Retina (tissue), 1 donor: ENCODE measurements at regions not wholly inside any gene's neighbourhood (a gene's known extent, or its start where the extent isn't known, plus 50 kb on each side); places are given as distances from the start of the nearest gene placed in this dataset.

Experiments used
- DNase-seq: peaks from one replicate; pipeline ENCODE4 v3.0.0-alpha.2; 2016

DNA sequence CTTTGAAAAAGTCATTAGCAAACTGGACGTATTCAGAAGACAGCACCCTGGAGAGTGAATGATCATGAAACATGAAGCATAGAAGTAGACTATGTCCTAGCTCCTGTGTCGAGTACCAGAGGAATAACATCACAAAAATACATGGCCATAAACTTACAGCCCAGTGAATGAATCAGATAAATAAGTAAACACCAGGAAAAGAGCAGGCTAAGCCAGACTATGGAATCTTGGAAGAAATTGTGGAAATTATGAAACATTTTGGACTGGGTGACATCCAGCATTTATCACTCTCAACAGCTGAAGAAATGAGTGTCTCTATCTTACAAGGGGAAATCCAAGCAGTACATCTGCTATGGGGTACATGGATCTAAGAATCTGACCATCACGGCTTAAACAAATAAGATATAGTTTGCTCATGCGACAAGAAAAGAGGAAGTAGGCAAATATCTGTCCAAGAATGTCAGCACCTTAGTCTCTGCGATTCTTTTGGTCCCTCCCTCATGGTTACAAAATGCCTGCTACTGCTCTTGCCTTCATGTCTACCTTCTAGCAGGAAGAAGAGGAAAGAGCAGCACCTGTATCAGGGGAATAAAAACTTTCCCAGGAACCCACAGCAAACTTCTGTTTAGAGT lies 481.5 kb downstream of the BCOR start:
- DNase-seq: no peak

DNA sequence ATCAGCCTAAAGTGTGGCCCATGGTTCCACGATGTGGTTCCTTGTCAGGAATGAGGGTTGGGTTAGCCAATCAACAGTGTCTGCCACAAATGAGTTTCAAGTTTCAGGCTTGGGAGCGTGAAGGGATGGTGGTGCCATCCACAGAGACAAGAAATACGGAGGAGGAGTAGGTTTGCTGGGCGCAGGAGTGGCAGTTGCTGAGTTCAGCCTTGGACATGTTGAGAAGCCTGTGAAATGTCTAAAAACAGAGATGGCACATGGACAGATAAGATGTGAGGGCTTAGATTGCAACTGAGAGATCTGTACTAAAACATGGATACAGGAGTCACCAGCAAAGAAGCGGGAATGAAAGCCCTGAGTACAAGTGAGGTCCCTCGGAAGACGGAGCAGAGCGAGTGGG lies 481.0 kb downstream of the BCOR start:
- DNase-seq: no peak

DNA sequence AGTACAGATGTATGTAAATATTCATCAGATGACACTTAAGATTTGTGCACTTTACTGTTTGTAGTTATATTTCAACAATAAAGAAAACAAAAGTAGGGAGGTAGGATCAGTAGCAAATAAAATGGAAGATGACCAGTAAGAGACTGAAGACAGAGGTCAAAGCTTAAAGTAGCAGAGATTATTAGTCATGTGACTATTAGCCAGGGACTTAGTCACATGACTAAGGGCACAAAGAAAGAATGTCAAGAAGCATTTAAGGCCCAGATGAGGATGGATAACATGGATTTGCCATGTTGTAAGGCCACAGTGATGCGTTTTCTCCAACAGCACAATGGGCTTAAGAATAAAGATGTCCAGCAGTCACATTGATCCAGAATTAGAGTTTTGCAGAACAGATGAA lies 479.6 kb downstream of the BCOR start:
- DNase-seq: no peak

DNA sequence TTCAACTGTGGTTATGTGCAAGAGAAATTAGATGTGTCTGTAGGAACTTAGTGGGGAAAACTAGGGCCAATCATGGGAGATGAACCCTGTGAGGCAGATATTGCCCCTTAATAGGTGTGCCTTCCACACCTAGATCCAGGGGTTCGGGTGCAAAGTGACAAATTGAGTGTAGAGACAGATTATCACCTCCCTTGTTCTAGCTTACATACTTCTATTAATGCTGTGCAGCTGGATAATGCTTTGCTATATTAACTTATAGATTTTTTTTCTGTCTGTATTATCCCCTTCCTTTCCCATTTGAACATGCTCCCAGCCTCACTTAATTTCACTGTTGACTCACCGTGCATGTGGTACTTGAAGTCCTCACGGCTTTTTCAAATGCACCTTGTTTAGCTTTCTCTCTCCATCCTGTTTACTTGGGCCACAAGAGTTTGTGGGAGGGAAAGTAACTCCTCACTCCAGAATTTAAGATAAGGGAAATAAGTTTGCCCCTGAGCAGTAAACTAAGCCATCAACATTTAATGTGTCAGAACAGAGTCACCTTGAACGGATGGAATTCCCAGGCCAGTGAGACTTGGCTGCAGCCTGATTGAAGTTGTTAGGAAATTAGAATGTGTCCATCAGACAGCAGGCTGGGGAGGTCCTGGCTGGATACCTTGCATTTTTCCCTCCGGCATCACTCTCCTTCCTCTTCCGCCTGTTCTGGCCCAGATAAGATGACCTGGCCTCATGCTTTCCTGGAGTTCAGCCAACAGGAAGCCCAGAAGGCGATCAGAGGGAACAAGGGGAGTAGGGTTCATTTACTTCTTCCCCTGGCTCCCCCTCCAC lies 478.4 kb downstream of the BCOR start:
- no peak for DNase-seq

DNA sequence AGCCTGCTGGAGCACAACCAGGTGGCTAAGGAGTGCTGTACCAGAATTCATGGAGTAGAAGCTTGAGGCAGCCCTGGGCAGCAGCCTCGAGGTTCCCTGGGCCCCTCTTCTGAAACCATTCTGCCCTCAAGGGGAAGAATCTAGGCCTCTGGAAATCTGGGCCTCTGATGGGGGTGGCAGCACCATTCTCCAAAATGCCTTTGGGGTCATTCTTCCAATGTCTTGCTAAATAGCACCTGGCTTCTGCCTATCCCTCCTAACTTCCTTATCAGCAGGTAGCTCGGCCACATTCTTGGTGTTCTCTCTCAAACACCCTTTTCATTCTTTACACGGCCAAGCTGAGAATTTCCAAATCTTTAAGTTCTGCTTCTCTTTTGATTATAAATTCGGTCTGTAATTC lies 473.6 kb downstream of the BCOR start:
- DNase-seq: no peak

DNA sequence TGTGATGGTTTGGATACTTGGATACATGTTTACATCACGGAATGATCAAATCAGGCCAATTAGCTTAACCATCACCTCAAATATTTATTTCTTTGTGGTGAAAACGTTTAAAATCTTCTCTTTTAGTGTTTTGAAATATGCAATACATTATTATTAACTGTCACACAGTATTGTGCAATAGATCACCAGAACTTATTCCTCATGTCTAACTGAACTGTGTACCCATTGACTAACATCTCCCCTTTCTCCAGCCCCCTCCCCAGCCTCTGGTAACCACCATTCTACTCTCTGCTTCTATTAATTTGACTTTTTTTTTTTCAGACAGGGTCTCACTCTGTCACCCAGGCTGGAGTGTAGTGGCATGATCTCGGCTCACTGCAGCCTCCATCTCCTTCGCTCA lies 471.9 kb downstream of the BCOR start:
- DNase-seq: no peak

DNA sequence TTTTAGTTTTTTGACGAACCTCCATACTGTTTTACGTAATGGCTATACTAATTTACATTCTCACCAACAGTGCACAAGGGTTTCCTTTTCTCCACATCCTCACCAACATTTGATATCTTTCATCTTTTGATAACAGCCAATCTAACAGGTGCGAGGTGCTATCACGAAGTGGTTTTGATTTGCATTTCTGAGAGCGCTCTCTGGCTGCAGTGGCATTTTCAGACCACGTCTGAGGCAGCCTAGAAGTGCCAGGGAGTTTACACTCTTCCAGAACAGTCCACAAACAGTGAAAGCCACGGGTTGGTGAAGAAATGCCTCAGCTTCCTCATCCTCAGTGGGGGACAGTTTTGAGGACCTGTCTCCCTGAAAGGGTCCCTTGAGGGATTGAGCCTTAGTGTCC lies 471.0 kb downstream of the BCOR start:
- no peak for DNase-seq

DNA sequence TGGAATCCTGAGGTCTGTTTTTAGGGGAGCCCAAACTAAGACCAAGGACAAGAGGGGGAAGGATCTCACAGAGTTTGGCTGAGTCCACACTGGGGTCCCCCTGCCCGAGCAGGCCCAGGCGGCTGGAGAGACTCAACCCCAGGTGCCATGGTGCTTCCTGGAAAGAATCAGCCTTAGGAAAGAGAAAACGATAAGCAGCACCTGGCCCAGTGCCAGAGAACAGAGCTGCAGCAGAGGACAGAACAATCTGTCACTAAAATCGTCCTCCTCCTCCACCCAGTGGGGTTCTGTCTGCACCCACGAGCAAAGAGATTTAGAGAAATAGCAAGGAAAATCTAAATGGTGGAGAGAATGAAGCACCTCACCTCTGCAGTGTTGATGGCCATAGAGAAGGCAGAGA lies 470.5 kb downstream of the BCOR start:
- DNase-seq: no peak

DNA sequence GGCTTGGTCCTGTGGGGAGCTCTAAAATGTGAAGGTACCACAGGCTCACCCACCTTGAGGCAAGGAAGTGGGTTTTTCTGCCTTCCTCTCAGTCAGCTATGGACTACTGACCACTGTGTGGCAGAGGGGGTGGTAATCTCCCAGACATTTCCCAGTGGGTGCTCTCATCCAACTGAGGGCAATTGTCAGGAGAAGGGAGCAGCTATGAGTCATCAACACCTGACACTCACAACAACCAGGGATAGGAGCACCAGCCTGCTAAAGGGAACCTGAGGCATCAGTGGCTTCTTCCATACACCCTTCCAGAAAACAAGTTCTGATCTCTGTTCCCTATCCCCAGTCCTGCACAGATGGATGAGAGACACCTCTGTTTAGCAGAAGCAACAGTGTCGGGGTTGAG lies 468.8 kb downstream of the BCOR start:
- DNase-seq: no peak

DNA sequence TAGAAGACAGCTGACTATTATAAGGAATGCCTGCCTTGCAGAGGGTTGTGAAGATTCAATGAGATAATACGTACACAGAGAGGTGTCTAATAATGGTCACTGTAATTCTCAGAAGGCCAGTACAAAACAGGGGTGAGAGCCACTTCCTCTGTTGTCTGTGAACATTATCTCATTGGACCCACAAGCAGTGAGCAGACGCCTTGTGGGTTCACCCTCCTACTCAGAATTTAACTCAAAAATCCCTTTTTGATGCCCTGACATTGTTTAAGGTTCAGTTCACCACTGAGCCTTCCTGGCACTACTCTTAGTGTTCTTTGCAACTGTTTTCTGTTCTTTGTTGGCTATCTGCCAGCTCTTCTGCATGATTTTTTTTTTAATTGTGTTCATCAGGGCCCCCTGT lies 467.4 kb downstream of the BCOR start:
- no peak for DNase-seq

DNA sequence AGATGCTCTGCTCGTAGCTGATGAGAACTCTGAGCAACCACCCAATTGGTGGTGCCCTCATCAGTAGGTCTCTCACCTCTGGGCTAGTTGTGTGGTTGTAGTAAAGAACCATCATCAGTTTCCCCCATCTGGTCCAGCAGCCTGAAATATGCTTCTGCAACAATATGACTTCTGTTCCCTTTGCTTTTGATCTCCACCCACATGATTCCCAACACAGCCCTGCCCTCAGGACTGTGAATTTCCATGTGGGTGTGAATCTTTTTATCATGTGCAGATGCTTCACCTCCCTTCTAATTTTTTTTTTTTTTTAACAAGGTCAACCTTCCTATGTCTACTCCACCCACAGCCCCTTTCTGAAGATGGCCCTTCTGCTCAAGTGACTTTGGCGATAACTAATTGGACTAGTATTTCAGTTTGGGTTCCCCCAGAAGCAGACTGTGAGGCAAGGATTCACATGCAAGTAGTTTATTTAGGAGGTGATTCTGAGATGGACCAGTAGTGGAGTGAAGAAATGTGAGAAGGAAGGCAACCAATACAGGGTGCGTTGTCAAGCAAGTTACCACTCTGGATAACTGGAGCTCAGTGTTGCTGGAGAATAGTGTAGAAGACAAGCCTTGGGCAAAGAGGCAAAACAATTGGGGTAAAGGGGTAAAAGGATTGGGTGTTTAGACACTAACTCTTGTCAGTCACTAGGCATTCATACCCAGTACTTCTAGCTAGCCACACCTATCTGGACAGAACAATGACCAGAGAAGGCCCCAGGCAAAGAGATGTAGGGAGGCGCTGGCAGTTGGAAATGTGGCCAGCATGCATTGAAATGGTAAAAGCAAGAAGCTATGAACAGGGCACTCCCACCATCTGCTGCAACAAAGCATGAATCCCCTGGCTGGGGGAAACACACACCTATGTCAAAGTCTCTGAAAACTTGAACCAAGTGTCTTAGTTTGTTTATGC lies 466.2 kb downstream of the BCOR start:
- no peak for DNase-seq

DNA sequence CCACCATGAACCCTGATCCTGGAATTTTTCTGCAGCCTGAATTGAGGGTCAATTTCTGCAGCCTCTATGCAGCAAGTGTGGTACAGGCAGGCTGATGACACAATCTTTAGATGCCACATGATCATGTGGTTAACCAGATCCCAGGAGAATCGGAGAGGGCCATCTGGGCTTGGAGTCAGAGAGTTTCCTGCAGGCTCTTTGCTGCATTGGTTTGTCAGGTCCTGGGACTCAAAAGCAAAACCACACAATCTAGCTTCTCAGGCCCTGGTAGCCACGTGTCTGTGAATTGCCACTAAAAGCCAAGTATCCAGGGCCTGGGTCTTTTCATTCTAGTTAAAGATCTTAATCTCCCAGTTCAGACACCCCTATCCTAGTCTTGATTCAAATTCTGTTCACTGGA lies 464.5 kb downstream of the BCOR start:
- no peak for DNase-seq

DNA sequence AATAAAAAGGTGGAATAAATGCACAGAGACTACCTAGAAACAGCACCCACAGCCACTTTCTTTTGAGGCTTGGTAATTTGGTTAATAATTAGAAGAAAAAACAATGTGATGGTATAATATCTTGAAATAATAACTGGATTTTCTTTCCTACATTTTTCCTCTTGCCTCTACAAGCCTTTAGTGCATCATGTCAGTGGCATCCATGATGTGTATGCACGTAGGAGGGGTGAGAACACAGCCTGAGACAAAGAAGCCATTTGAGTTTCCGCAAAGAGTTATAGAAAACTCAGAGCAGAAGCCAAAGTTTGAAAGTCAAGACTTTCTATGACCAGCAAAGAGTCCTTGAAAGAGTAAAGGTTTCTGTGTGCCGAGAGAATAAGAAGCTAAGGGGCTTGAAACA lies 461.3 kb downstream of the BCOR start:
- no peak for DNase-seq

DNA sequence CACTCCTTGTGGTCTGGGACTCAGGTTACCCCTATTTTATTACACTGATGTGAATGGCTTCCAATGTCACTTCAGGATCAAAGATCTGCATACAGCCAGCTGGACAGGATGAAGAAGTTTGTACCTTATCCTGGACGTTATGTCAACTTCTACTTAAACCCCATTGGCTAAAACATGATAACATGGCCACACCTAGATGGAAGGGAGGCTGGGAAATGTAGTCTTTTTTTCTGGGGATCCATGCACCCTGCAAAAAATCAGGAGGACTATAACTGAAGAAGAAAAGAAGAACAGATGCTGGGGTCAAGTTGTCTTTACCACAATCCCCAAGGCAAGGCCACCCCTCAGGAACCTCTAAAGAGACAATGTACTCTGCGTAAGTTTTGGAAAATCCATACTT lies 459.2 kb downstream of the BCOR start:
- DNase-seq: no peak

DNA sequence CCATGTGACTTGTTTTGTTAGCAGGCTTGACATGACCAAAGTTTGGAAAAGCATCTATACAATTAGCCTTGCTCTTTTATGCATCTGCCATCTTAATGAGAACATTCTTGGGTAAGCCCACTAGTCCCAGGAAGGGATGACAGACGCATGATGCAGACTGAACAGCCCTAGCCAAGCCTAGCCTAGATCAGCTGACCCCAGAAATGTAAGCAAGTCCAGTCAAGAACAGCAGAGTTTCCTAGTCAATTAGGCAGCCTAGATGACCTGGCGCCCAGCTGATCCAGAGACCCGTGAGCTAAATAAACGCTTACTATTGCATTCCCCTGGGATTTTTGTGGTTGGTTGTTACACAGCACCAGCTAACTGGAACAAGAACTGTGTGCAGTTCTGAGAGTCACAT lies 457.9 kb downstream of the BCOR start:
- DNase-seq: no peak

DNA sequence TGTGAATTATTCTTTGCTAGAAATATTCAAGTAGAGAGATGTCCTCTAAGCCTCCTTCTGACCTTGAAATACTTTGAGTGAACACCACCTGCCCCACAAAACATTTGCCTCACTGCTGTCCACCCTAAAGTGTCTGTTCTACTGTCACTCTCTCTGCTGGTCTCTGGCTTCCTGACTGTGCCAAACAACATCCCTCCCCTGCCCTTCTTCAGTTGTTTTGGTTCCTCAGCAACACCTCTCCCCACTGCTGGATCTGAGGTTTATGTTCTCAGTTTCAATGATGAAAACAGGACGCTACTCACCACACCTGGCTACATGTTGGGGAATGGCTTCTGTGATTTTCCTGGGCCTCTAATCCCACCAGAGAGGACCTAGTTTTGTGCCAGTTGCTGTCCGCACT lies 456.9 kb downstream of the BCOR start:
- no peak for DNase-seq

DNA sequence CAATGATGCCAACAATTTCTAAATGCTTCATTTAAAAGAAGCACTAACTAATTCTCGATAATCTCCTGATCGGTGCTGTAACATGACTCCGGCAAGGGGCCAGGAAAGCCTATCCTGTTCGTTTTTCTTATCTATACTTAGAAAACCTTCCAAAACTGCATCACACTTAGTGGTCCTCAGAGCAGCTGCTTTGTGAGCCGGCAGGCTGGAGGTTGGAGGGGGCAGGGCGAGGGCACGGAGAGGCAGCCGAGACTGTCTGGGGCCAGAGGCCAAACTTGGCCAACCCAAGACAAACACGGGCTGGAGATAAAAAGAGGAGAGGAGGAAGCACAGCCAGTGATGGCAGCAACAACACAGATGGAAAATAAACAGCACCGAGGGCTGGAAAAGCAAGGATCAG lies 455.7 kb downstream of the BCOR start:
- no peak for DNase-seq

DNA sequence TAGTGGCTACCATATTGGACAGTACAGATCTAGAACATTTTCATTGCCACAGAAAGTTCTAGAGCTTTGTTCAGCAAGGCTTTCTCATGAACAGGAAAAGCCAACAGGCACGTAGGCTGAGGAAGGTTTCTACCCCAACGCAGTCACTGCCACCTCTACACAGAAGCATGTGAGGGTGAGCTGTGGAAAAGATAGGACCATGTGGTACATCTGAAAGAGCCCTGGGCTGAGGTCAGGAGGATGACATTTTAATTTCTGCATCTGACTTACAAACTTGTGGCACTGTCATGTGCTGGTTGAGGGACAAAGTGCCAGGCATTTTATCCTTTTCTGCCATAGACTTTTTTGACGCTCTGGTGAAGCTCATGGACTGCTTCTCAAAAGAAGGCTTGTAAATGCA lies 454.2 kb downstream of the BCOR start:
- DNase-seq: no peak

DNA sequence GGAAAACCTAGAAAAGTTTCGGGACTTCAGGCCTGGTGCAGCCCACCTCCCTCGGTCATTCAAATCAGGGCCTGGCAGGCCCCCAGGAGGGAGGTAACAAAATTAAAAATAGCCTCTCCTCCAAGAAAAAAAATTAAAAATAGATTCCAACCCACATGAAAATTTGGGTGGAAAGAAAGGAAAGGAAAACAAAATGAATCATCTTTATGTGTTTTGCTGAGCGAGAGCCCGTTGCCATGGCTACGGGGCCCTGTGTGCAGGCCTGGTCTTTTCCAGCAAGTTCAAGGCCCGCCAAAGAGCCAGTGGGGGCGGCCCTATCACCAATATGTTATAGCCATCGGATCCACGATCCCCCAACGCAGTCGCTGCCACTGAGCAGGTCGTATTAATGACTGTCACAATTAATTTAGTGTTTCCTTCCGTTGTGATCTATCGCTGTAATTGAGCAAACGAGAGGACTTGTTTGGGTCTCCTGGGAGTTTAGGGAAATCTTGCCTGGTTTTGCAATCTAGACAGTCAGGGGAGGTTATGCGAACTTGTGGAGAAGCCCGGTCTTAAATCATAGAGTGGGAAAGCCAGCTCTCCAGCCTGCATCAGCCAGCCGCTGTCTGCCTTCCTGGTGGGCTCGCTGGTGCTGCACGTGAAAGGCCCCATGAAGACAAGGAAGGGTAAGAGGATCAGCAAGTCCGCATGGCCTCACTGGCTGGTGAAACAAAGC lies 452.4 kb downstream of the BCOR start:
- DNase-seq: no peak

DNA sequence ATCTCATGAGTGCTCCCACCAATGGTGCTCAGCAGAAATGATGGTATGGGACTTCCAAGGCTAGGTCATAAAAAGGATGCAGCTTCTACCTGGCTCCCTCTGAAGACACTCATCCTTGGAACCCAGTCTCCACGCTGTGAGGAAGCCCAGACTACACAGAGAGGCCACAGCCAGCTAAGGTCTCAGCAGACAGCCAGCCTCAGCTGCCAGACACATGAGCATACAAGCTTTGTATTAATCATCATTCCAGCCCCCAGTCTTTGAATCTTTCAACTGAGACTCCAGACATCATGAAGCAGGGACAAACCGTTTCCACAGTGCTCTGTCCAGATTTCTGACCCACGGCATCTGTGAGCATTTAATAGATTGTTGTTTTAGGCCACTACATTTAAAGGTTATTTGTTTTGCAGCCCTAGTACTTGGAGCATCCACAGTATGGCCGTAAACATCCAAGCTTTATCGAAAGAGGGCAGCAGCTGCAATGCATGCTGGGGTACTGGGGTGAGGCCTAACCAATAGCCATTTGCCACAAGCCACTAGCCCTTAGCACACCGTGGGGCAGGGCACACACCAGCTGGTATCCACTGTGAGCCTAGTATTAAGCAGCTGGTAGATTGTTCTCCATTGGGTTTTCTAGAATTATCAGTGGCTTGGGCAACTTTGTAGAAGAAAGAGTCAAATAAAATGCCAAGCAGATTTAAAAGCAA lies 449.1 kb downstream of the BCOR start:
- DNase-seq: no peak

DNA sequence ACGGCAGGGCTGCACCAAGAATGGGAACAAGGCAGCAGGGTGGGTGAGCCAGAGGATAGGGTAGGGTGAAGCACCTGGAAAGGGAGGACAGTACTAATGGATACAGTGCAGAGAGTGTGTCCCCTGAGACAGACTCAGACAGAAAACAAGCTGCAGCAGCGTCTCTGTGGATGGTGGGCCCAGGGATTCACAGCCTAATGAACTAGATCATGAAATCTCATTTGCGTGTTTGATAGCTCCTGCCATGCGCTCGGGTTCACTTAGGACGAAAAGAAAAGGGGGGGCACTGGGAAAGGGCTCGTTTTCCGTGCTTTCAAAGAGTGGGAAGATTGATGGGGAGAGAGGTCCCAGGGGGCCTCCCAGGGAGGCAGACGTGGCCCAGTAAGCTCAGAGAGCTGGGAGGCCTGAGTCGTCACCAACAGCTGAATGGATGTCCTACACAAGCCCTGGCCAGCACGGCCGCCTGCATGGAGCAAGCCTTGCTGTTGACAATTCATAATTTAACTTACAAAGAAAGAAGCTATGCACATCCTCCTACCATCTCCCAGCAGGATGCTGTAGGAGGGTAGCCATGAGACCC lies 446.9 kb downstream of the BCOR start:
- peak; percentile 56 for DNase-seq

DNA sequence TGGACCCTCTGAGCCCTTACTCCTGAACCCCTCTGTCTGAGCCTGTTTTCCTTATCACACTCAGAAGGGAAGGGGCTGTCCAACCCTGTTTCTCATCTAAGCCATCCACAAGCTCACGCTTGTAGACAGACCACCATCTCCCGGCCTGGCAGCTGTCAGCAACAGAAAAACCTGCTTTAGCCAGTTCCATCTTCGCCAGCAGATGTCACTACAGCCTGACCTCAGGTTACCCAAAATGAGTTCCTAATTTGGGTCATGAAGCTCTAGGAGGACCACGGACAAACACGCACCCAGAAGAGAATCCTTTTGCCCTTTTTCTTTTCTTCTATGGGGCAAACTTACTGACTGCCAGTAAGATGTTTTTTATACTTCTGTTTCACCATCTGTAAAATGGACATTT lies 445.4 kb downstream of the BCOR start:
- DNase-seq: no peak
